Progenitor cell of endocrine pancreas (in vitro differentiated cells): ENCODE measurements at regions not wholly inside any gene's neighbourhood (a gene's known extent, or its start where the extent isn't known, plus 50 kb on each side); places are given as distances from the start of the nearest gene placed in this dataset.

ENCODE experiments used
- DNase-seq: peaks from one replicate; pipeline ENCODE4 v3.0.0; 2021; ENCODE audit warnings: low spot score; ENCODE audit not compliant: unreplicated experiment
- H3K27ac Mint-ChIP-seq: 2 replicates; pipeline ENCODE4 v1.8.0; 2021; ENCODE audit warnings: mild to moderate bottlenecking, moderate library complexity, mixed read lengths
- H3K27me3 Mint-ChIP-seq: 2 replicates; pipeline ENCODE4 v1.8.0; 2021; ENCODE audit warnings: mixed read lengths
- H3K36me3 Mint-ChIP-seq: 2 replicates; pipeline ENCODE4 v1.8.0; 2022; ENCODE audit warnings: mixed read lengths; ENCODE audit not compliant: insufficient read depth
- H3K4me1 Mint-ChIP-seq: 2 replicates; pipeline ENCODE4 v1.8.0; 2021; ENCODE audit warnings: low read depth, mixed read lengths
- H3K4me3 Mint-ChIP-seq: 2 replicates; pipeline ENCODE4 v1.8.0; 2021; ENCODE audit warnings: low read depth, mild to moderate bottlenecking, moderate library complexity, mixed read lengths
- H3K9me3 Mint-ChIP-seq: 2 replicates; pipeline ENCODE4 v1.8.0; 2021; ENCODE audit warnings: low read depth, mixed read lengths
- TF ChIP-seq, protein P1 (sequence below): fragments of 200-600 bp; sonication (generic); IDR thresholded peaks from one replicate; pipeline ENCODE4 v1.5.0; 2021; ENCODE audit warnings: antibody characterized with exemption, mild to moderate bottlenecking; ENCODE audit not compliant: unreplicated experiment

DNA sequence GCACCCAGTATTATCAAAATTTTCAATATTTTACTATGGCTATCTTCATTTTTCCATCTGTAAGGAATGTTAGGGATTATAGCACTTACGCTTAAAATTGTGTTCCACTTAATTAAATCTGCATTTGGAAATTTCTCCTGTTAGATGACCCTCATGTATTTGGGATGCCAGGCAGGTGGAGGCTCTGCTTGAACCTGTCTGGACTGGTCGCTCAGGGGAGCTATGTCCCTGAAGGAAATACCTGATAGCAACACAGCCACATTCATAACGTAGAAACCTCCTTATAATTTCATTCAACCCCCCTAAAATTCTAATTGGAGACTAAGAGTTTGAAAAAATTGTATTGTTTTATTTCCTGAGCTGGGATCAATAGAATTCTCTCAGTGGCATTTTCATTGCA lies 636.0 kb upstream of the MMS22L start:
- DNase-seq = no peak
- no peaks in the 10 kb centered on the region for H3K27me3 Mint-ChIP-seq
- H3K4me1 Mint-ChIP-seq = peaks cover 30% of the 10 kb centered on the region
- H3K4me3 Mint-ChIP-seq = no peak overlapping the region
- no peaks in the 10 kb centered on the region for H3K9me3 Mint-ChIP-seq
- H3K27ac Mint-ChIP-seq = no peak overlapping the region
- TF ChIP-seq, protein P1, sequence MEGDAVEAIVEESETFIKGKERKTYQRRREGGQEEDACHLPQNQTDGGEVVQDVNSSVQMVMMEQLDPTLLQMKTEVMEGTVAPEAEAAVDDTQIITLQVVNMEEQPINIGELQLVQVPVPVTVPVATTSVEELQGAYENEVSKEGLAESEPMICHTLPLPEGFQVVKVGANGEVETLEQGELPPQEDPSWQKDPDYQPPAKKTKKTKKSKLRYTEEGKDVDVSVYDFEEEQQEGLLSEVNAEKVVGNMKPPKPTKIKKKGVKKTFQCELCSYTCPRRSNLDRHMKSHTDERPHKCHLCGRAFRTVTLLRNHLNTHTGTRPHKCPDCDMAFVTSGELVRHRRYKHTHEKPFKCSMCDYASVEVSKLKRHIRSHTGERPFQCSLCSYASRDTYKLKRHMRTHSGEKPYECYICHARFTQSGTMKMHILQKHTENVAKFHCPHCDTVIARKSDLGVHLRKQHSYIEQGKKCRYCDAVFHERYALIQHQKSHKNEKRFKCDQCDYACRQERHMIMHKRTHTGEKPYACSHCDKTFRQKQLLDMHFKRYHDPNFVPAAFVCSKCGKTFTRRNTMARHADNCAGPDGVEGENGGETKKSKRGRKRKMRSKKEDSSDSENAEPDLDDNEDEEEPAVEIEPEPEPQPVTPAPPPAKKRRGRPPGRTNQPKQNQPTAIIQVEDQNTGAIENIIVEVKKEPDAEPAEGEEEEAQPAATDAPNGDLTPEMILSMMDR = no peak
- H3K36me3 Mint-ChIP-seq = no peaks in the 10 kb centered on the region

DNA sequence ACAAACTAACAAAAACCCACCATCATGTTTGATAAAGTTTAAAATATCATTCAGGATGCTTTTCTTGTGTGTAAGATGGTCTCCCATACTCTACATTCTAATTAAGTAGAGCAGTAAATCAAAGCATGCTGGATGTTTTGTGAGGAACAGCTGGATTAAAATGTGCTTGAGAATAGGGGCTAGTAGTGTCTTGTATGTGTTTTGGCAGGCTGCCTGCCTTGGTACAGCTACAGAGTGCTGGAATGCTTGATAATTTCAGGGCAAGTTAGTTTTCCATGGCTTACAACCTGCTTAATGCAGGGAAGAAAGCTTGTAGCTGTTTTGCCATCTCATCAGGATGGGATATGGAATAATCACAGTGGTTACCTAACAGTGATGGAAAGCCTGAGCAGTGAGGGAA lies 636.6 kb upstream of the MMS22L start:
- TF ChIP-seq, protein P1 = no peak
- Mint-ChIP-seq H3K27me3 (no peaks in the 10 kb centered on the region), H3K4me1 (peaks cover 31% of the 10 kb centered on the region), H3K4me3 (no peak overlapping the region), H3K27ac (no peak overlapping the region), H3K9me3 (no peaks in the 10 kb centered on the region), H3K36me3 (no peaks in the 10 kb centered on the region)
- no peak for DNase-seq

DNA sequence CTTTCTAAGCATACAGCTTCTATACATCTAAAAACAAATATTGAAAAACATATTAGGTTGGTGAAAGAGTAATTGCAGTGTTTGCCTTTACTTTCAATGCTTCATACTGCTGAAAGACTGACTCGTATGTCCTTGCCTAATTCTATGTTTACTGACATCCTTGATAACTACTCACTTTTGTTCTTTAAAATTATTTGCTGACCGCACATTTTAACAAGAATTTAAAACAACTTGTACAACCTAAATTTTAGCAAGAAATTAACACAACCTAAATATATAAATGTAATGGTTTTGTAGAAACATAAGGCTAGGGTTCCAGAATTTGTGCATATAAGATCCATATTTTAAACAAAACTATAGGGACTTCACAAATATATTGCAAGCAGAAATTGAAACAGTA lies 640.2 kb upstream of the MMS22L start:
- H3K27ac Mint-ChIP-seq = no peak overlapping the region
- no peak overlapping the region for H3K4me3 Mint-ChIP-seq
- no peaks in the 10 kb centered on the region for H3K36me3 Mint-ChIP-seq
- H3K4me1 Mint-ChIP-seq = peaks cover 40% of the 10 kb centered on the region
- TF ChIP-seq, protein P1 = no peak
- DNase-seq = no peak
- no peaks in the 10 kb centered on the region for H3K9me3 Mint-ChIP-seq
- H3K27me3 Mint-ChIP-seq = no peaks in the 10 kb centered on the region

GRCh38 chr6:97925504-97925903 lies 642.5 kb upstream of the MMS22L start:
- H3K27ac Mint-ChIP-seq = no peak overlapping the region
- H3K27me3 Mint-ChIP-seq = no peaks in the 10 kb centered on the region
- peaks cover 3% of the 10 kb centered on the region for H3K9me3 Mint-ChIP-seq
- TF ChIP-seq, protein P1 = peak; percentile 51
- no peaks in the 10 kb centered on the region for H3K36me3 Mint-ChIP-seq
- no peak overlapping the region for H3K4me3 Mint-ChIP-seq
- DNase-seq = no peak
- peaks cover 31% of the 10 kb centered on the region for H3K4me1 Mint-ChIP-seq

DNA sequence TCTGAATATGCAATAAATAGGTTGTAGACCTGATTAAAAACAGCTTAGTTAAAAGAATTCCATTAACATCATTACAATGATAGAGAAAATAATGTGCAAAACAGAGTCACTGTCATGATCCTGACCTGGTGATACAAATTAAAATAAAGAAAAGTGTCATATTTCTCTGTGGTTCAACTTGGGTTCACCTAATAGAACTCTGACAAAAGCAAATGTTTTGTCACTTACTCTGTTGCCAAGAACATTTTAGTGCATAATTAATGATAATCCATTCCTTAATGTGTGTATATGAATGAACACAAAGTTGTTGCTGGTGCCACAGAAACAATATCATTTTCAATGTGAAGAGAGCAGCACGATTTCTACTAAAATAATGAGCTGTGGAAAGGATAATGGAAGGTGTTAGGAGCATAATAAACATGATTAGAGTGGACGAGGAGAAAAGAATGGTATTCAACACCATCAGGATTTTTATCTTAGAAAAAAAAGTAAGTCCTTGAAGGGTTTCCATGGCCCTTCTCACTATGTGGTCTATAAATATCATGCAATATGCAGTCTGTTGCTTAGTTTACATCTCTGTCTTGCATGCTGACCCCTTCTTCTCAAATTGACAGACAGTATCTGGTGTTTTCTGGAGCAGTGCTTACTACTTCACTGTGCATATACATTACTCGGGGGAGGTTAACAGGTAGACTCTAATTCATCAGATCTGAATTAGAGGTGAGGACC lies 656.6 kb upstream of the MMS22L start:
- Mint-ChIP-seq H3K4me1 (no peaks in the 10 kb centered on the region), H3K27me3 (no peaks in the 10 kb centered on the region), H3K27ac (no peak overlapping the region), H3K4me3 (no peak overlapping the region), H3K9me3 (no peaks in the 10 kb centered on the region), H3K36me3 (no peaks in the 10 kb centered on the region)
- no peak for DNase-seq
- TF ChIP-seq, protein P1 = no peak
